Thymus (tissue), 11 donors: ENCODE measurements at regions not wholly inside any gene's neighbourhood (a gene's known extent, or its start where the extent isn't known, plus 50 kb on each side); places are given as distances from the start of the nearest gene placed in this dataset.

Source experiments
- DNase-seq, 9 donors: peaks; one replicate each; pipeline ENCODE4 v3.0.0-alpha.2; 2013; ENCODE audit warnings: low spot score in 9 of 9, low read depth in 6 of 9, missing footprints in 1 of 9
- H3K27ac ChIP-seq, 2 donors: one replicate each; pipeline ENCODE4 v1.5.1; 2013; ENCODE audit warnings: control low read depth in 1 of 2, low read depth in 1 of 2, low read length in 1 of 2, mild to moderate bottlenecking in 1 of 2, moderate library complexity in 1 of 2
- H3K27me3 ChIP-seq, 2 donors: one replicate each; pipeline ENCODE4 v1.5.1; 2013; ENCODE audit warnings: low read length in 1 of 2; ENCODE audit not compliant: control insufficient read depth in 2 of 2, insufficient read depth in 1 of 2
- H3K36me3 ChIP-seq, 2 donors: one replicate each; pipeline ENCODE4 v1.5.1; 2013; ENCODE audit warnings: low read length in 1 of 2, mild to moderate bottlenecking in 1 of 2, moderate library complexity in 1 of 2; ENCODE audit not compliant: control insufficient read depth in 2 of 2, insufficient read depth in 2 of 2
- H3K4me1 ChIP-seq, 2 donors: one replicate each; pipeline ENCODE4 v1.5.1; 2013; ENCODE audit warnings: low read length in 2 of 2; ENCODE audit not compliant: control insufficient read depth in 2 of 2, insufficient read depth in 2 of 2
- H3K4me3 ChIP-seq, 2 donors: one replicate each; pipeline ENCODE4 v1.5.1; 2013; ENCODE audit warnings: low read length in 2 of 2, control low read depth in 1 of 2, mild to moderate bottlenecking in 1 of 2
- H3K9me3 ChIP-seq, 2 donors: one replicate each; pipeline ENCODE4 v1.5.1; 2013; ENCODE audit warnings: low read length in 1 of 2, mild to moderate bottlenecking in 1 of 2; ENCODE audit not compliant: control insufficient read depth in 2 of 2, insufficient read depth in 1 of 2
- WGBS: extraction: QIAGEN DNeasy Blood & Tissue Kit; methylation state at CpG from one replicate; pipeline ENCODE4 v1.1.7; 2013; 5-methylcytosine and 5-hydroxymethylcytosine counted together
- donor health status: healthy.

DNA sequence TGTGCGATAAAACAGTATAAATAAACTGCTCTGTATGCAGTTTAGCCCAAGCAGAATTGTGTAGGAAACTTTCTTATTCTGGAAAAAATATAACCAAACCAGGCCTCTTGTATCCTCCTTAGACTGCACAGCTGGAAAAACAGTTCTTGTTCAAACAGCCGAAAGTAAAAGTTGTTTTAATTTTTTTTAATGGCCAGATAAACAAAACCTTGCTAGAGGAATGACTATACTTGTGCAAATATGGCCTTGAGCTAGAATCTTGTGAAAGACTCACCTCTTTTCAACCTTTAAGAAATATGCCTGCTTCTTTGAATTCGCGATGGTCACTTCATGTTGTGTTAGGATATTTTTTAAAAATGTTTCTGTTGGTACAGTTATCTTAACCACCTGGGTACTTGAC is 114.5 kb upstream of the MAF start:
- peaks cover 3 to 11% of the 10 kb centered on the region in 2 donors for H3K4me1 ChIP-seq
- WGBS = 84% methylated on average over 4 of the region's 4 CpGs
- H3K27ac ChIP-seq = no peak overlapping the region
- no peaks in the 10 kb centered on the region for H3K9me3 ChIP-seq
- no peaks in the 10 kb centered on the region for H3K36me3 ChIP-seq
- no peaks in the 10 kb centered on the region for H3K27me3 ChIP-seq
- H3K4me3 ChIP-seq = no peak overlapping the region
- DNase-seq = no peak

DNA sequence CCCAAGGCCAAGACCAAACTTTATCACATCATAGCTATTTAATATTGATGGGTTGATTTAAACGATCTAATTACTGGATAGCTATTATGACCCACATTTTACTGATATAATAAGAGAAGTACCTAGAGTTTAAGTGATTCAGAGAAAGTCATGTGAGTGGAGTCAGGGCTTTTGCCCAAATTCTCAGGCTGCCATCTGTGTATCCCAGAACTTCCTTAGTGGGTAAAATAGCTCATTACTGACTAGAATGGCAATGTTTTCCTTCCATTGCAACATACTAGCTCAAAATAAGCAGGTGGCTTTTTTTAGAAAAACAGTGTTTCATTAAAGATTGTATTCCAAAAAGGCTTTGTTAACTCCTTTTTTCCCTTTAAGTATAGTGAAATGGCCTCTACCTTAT is 113.9 kb upstream of the MAF start:
- Histone ChIP-seq H3K4me3 (no peak overlapping the region), H3K27ac (no peak overlapping the region), H3K36me3 (no peaks in the 10 kb centered on the region), H3K4me1 (peaks cover 3 to 11% of the 10 kb centered on the region in 2 donors), H3K9me3 (no peaks in the 10 kb centered on the region), H3K27me3 (no peaks in the 10 kb centered on the region)
- 97% methylated on average over 1 of the region's 1 CpG for WGBS
- no peak for DNase-seq

DNA sequence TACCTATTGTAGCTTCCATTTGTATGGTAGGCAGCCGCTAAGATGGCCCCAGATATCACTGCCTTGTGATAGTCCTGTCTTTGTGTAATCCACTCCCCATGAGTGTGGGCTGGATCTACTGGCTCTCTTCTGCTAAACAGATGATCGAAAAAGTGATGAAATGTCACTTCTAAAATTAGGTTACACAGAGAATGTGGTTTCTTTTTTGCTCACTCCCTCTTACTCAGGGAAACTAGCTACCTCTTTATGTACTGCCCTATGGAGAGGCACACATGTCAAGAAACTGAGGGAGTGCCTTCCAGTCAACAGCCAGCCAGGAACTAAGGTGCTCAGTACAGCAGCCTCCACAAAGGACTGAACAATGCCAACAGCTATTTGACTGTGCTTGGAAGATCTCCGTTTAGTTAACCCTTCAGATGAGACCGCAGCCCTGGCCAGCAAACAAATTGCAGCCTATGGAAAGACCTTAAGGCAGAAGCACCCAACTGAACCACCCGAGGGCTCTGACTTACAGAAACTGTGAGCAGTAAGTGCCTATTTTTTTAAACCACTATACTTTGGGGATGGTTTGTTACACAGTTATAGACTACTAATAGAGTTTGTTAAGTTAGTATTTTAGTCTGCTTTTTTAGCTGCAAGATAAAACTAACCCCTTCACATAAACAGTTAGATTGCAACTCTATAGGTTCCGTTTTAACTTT is 113.2 kb upstream of the MAF start:
- WGBS = 96% methylated on average over 6 of the region's 6 CpGs
- no peaks in the 10 kb centered on the region for H3K27me3 ChIP-seq
- no peak for DNase-seq
- no peaks in the 10 kb centered on the region for H3K9me3 ChIP-seq
- H3K36me3 ChIP-seq = no peaks in the 10 kb centered on the region
- H3K4me1 ChIP-seq = peaks cover 3 to 11% of the 10 kb centered on the region in 2 donors
- no peak overlapping the region for H3K4me3 ChIP-seq
- no peak overlapping the region for H3K27ac ChIP-seq

DNA sequence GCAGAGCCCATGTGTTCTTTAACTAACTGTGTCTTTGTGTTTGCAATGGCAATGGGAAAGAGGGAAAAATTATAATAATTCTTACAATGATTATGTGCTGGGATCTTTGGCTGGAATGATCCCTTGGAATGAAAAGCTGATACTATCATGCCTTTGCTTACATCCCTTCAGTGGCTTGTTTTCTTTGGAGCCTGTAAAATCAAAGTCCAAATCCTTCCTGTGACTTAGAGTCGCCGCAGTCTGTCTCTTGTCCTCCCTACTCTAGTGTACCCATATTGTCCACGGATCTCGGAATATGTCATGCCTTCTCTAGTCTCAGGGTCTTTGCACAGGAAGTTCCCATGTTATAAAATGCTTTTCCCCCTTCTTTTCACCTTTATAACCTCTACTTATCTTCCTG is 111.7 kb upstream of the MAF start:
- Histone ChIP-seq H3K27me3 (no peaks in the 10 kb centered on the region), H3K27ac (no peak overlapping the region), H3K36me3 (no peaks in the 10 kb centered on the region), H3K9me3 (no peaks in the 10 kb centered on the region), H3K4me1 (peaks cover under 1 to 4% of the 10 kb centered on the region in 2 donors), H3K4me3 (no peak overlapping the region)
- WGBS = 97% methylated on average over 4 of the region's 4 CpGs
- no peak for DNase-seq

DNA sequence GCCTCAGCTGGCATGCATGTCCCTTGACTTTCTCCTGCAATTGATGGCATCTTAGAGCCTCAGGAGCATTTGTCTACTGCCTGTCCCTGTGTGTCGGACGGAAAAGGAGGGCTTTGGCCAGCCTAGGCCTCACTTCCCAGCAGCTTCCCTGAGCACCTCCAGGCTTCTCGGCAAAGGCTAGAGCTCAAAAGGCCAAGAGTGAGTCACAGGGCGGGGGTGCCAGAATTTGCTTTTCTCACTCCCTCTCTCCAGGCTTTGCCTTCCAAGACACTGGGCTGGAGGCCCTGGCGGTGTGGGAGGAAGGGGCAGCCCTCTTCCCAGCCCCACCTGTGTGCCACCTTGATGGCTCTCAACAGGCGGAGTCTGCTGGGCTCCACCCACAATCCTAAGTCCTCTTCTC is 107.3 kb upstream of the MAF start:
- no peak for DNase-seq
- Histone ChIP-seq H3K9me3 (no peaks in the 10 kb centered on the region), H3K36me3 (no peaks in the 10 kb centered on the region), H3K27me3 (no peaks in the 10 kb centered on the region), H3K27ac (no peak overlapping the region), H3K4me1 (no peaks in the 10 kb centered on the region), H3K4me3 (no peak overlapping the region)
- WGBS = 97% methylated on average over 6 of the region's 6 CpGs

DNA sequence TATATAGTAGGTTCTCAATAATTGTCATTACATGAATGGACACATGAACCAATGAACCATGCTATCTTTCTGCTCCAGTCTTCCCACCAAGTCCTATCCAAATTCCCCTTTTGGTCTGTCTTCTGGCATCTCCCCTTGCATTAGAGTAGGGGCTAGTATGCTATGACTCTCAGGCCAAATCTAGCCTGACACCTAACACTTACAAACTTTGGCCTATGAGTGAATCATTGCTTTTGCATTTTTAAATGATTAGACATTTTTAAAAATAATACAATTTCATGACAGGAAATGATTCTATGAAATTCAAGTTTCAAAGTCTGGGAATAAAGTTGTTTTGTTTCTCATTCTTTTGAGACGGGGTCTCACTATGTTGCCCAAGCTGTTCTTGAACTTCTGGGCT is 102.5 kb upstream of the MAF start:
- DNase-seq = no peak
- no peaks in the 10 kb centered on the region for H3K9me3 ChIP-seq
- H3K27me3 ChIP-seq = no peaks in the 10 kb centered on the region
- H3K4me1 ChIP-seq = no peaks in the 10 kb centered on the region
- H3K27ac ChIP-seq = no peak overlapping the region
- WGBS = 98% methylated on average over 1 of the region's 1 CpG
- no peaks in the 10 kb centered on the region for H3K36me3 ChIP-seq
- H3K4me3 ChIP-seq = no peak overlapping the region

DNA sequence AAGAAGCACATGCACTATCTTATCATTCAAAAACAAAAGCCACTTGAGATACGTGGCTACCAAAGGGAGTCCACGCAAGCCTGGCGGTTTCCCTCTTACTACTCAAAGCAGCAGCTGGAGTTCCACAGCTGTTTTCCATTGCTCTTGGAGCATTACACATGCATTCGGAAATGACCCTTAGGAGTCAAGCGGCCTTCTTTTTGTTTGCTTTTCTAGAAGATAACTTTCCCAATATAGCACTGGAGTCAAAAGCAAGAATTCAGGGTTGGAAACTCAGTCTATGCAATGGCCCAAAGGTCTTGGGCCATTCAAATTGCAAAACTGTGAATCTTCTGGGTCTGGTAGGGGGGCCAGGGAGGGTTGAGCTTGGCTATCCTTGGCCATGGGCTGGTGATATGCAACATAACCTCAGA is 97.8 kb upstream of the MAF start:
- 97% methylated on average over 5 of the region's 5 CpGs for WGBS
- DNase-seq = no peak
- Histone ChIP-seq H3K4me1 (no peaks in the 10 kb centered on the region), H3K27me3 (no peaks in the 10 kb centered on the region), H3K27ac (no peak overlapping the region), H3K4me3 (no peak overlapping the region), H3K9me3 (no peaks in the 10 kb centered on the region), H3K36me3 (no peaks in the 10 kb centered on the region)

DNA sequence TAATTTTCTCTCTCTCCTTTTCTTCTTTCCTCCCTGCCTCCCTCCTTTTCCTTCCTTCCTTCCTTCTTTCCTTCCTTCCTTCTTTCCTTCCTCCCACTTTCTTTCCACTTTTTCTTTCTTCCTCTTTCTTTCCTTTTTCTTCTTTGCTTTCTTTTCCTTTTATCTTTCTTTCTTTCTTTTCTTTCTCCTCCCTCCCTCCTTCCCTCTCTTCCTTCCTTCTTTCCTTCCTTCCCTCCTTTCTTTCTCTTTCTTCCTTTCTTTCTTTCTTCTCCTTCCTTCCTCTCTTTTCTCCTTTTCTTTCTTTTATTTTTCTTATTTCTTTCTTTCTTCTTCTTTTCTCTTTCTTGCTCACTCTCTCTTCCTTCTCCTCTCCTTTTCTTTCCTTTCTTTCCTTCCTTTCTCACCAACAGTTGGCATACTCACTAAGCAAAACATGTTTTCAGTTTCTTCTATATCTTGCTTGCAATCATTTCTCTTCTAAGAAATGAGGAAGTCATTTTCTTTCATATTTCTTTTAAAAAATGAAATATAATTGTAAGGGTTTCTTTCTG is 97.1 kb upstream of the MAF start:
- H3K27me3 ChIP-seq = no peaks in the 10 kb centered on the region
- no peaks in the 10 kb centered on the region for H3K4me1 ChIP-seq
- H3K27ac ChIP-seq = no peak overlapping the region
- no peak for DNase-seq
- H3K9me3 ChIP-seq = no peaks in the 10 kb centered on the region
- H3K36me3 ChIP-seq = no peaks in the 10 kb centered on the region
- H3K4me3 ChIP-seq = no peak overlapping the region

DNA sequence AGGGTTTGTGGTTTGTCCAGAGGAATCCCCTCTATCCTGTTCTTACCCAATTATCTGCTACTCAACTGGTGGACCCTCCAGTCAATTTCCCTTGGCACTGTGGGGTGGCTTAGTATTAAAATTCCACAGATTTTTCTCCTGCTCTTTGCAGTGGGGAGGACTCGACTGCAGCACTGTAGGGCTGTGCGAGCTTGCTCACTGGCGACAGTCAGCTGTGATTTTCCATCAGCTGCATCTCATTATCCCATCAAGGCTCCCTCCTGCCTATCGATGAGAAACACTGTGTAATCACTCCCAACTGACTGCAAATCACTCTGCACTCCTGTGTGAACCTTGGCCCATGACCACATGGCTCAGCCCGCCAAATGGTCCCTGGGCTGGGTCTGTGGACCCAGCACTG is 90.5 kb upstream of the MAF start:
- H3K4me1 ChIP-seq = no peaks in the 10 kb centered on the region
- DNase-seq = no peak
- no peak overlapping the region for H3K4me3 ChIP-seq
- H3K27ac ChIP-seq = no peak overlapping the region
- no peaks in the 10 kb centered on the region for H3K36me3 ChIP-seq
- H3K27me3 ChIP-seq = no peaks in the 10 kb centered on the region
- WGBS = 90% methylated on average over 5 of the region's 5 CpGs
- no peaks in the 10 kb centered on the region for H3K9me3 ChIP-seq
